Pancreas (tissue), 10 donors: ENCODE measurements at regions not wholly inside any gene's neighbourhood (a gene's known extent, or its start where the extent isn't known, plus 50 kb on each side); places are given as distances from the start of the nearest gene placed in this dataset.

Source experiments
- ATAC-seq, 4 donors: fragments of 200-7000 bp; cut with Tn5 transposase; one replicate each; pipeline versions ENCODE4 v1.8.0 to v1.9.1; 2020; ENCODE audit warnings: mild to moderate bottlenecking in 4 of 4, moderate library complexity in 4 of 4
- DNase-seq, 6 donors: peaks; one replicate each; pipeline ENCODE4 v3.0.0-alpha.2; 2020
- FAIRE-seq: peaks from 2 replicates; lab custom pipeline; 2012; peaks lifted over from hg19 to GRCh38; lab: Jason Lieb, UNC
- H3K27ac ChIP-seq, 4 donors: fragments of 200-600 bp; sonication (generic); 1 replicate in 3 of 4; 2 replicates in 1 of 4; pipeline versions ENCODE4 v1.5.0 to v1.8.0; 2020
- H3K27me3 ChIP-seq, 4 donors: fragments of 200-600 bp; one replicate each; pipeline ENCODE4 v1.8.0; 2021
- H3K36me3 ChIP-seq, 3 donors: fragments of 200-600 bp; sonication (generic) in 1 of 3; one replicate each; pipeline versions ENCODE4 v1.5.0 to v1.8.0; 2020 to 2021
- H3K4me1 ChIP-seq, 3 donors: fragments of 200-600 bp; one replicate each; pipeline ENCODE4 v1.8.0; 2021
- H3K4me3 ChIP-seq, 4 donors: fragments of 200-600 bp; sonication (generic) in 2 of 4; one replicate each; pipeline versions ENCODE4 v1.5.0 to v1.8.0; 2020 to 2021
- H3K9me3 ChIP-seq, 4 donors: fragments of 200-600 bp; one replicate each; pipeline ENCODE4 v1.8.0; 2021
- whole genome bisulfite sequencing, 2 donors: extraction: QIAGEN DNeasy Blood & Tissue Kit; methylation state at CpG; one replicate each; pipeline ENCODE4 v1.1.7; 2013; 5-methylcytosine and 5-hydroxymethylcytosine counted together
- intact Hi-C, 3 donors: fragments of 100-400 bp; cut with DNase I; formaldehyde crosslinking; loops; one replicate each; pipeline versions ENCODE4 v1.11.1 to v1.14.2; 2022
- TF ChIP-seq, protein P1 (sequence below), 4 donors: fragments of 200-600 bp; sonication (generic) in 3 of 4; IDR thresholded peaks; one replicate each; pipeline versions ENCODE4 v1.5.0 to v1.8.0; 2021; ENCODE audit warnings: antibody characterized with exemption in 4 of 4
- donor health status: healthy with polysubstance abuse.
- donor health status: DM: no; HTN: no; CAD: no; lungs with moderate emphysema.
- donor health status: DM: no; HTN: no; CAD: no.
- donor health status: control.
- donor health status: control.
- donor health status: Bipolar disorder and iron deficiency.
- donor health status: DM: yes; HTN: yes; CAD: no.
- donor health status: DM: no; HTN: no; CAD: no.
- donor health status: DM: no; HTN: no; CAD: no.
- donor health status: DM: yes; HTN: yes; CAD: no.

GRCh38 chr4:84433633-84434222 lies 65.4 kb downstream of the NKX6-1 start:
- H3K27me3 ChIP-seq, result no peaks in the 10 kb centered on the region
- intact Hi-C loops, result no loop called here
- TF ChIP-seq, protein P1, sequence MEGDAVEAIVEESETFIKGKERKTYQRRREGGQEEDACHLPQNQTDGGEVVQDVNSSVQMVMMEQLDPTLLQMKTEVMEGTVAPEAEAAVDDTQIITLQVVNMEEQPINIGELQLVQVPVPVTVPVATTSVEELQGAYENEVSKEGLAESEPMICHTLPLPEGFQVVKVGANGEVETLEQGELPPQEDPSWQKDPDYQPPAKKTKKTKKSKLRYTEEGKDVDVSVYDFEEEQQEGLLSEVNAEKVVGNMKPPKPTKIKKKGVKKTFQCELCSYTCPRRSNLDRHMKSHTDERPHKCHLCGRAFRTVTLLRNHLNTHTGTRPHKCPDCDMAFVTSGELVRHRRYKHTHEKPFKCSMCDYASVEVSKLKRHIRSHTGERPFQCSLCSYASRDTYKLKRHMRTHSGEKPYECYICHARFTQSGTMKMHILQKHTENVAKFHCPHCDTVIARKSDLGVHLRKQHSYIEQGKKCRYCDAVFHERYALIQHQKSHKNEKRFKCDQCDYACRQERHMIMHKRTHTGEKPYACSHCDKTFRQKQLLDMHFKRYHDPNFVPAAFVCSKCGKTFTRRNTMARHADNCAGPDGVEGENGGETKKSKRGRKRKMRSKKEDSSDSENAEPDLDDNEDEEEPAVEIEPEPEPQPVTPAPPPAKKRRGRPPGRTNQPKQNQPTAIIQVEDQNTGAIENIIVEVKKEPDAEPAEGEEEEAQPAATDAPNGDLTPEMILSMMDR (IDR thresholded peaks at IDR 0.05), result no peak
- no peaks in the 10 kb centered on the region for H3K4me1 ChIP-seq
- WGBS, 2 donors, result 21 to 22% methylated on average over 6 of the region's 6 CpGs
- no peaks in the 10 kb centered on the region for H3K9me3 ChIP-seq
- DNase-seq (peak in 2 of 6 donors; percentile 13 to 14), FAIRE-seq (no peak), ATAC-seq (peak in 3 of 4 donors; percentile 49 to 71 (median 71))
- no peak overlapping the region for H3K4me3 ChIP-seq
- H3K27ac ChIP-seq, result no peak overlapping the region
- H3K36me3 ChIP-seq, result no peaks in the 10 kb centered on the region

GRCh38 chr4:84432713-84433112 lies 66.4 kb downstream of the NKX6-1 start:
- intact Hi-C loops, result no loop called here

DNA sequence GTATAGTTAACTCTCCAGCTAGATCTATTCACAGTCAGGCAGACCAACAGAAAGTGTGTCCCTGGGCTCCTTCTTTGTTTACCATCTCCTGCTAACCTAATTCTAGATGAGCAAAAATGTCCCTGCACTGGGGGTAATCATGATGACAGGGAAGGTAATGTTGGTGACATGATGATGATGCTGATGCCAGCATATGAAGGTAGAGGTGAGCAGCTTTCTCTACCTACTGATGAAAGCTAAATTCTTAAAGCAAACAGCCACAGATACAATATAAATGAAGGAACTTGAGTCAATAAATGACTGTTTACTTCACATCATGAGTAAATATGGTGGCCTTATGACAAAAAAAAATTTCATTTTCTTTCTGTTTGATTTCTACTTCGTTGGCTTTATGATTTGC lies 78.5 kb downstream of the NKX6-1 start:
- FAIRE-seq (no peak), DNase-seq (no peak), ATAC-seq (peak in 2 of 4 donors; percentile 59 to 70)
- H3K27me3 ChIP-seq, result no peaks in the 10 kb centered on the region
- no peak overlapping the region for H3K27ac ChIP-seq
- no peaks in the 10 kb centered on the region for H3K4me1 ChIP-seq
- WGBS, 2 donors, result 19 to 24% methylated on average over 1 of the region's 1 CpG
- no peaks in the 10 kb centered on the region for H3K9me3 ChIP-seq
- TF ChIP-seq, protein P1 (IDR thresholded peaks at IDR 0.05), result no peak
- intact Hi-C loops, result no loop called here
- H3K36me3 ChIP-seq, result no peaks in the 10 kb centered on the region
- H3K4me3 ChIP-seq, result no peak overlapping the region

More at GRCh38 chr4:84432713-84433112, 66.4 kb downstream of the NKX6-1 start:
- Histone ChIP-seq H3K27ac (no peak overlapping the region), H3K9me3 (no peaks in the 10 kb centered on the region), H3K4me1 (no peaks in the 10 kb centered on the region), H3K27me3 (no peaks in the 10 kb centered on the region), H3K4me3 (no peak overlapping the region), H3K36me3 (no peaks in the 10 kb centered on the region)
- TF ChIP-seq, protein P1 (IDR thresholded peaks at IDR 0.05), result no peak
- DNase-seq (no peak), FAIRE-seq (no peak), ATAC-seq (no peak)

DNA sequence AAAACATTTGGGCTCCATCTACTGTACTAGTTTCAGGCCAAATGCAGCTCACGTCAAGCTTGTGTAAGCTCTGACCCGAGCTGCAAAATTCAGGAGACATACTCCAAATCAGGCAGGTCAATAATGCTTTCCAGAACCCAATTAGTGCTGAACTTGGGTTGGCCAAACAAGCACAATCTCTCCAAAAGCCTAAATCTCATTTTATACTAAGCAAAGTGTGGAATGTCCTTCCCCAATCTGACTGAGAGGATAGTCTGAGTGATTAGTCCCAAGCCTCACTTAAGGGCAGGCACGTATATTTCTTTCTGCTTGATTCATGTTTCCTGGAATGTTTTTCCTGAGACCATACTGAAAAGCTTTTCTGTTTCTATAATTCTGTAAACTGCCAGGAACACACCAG lies 79.9 kb downstream of the NKX6-1 start:
- TF ChIP-seq, protein P1 (IDR thresholded peaks at IDR 0.05), result no peak
- Histone ChIP-seq H3K27me3 (no peaks in the 10 kb centered on the region), H3K9me3 (no peaks in the 10 kb centered on the region), H3K36me3 (no peaks in the 10 kb centered on the region), H3K27ac (no peak overlapping the region), H3K4me1 (no peaks in the 10 kb centered on the region), H3K4me3 (no peak overlapping the region)
- intact Hi-C loops, result no loop called here
- DNase-seq (no peak), FAIRE-seq (no peak), ATAC-seq (no peak)
- WGBS, 2 donors, result 67 to 80% methylated on average over 3 of the region's 3 CpGs

DNA sequence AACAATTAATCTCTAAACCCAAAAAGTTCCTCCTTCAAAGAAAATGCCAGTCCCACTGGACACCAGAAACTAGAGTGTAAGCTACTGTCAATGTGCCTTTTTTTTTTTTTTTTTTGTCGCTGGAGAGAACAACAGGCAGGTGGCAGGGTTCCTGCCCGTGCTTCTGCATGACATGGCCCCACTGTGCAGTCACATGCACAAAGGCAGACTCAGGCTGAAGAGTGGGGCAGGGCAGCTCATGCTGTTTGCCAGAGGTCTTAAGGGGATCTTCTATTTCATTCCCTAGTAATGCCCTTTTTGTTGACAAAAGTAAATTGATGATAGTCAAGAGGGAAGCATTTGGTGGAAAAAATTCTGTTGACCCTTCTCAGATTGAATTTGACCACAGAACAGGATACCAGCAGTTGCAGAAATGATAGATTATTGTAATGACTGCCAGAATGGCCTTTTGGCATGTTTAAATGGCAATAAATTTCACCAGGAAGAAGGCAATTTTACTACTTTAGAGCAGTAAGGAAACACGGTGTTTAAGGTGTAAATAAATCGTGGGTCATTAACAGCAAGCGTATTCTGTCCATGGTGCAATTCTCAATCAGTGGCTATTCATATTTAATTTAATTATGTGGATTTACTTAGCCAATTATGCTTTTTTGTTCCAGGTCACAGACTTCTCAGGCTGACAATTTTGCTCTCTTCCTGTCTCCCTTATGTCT lies 80.9 kb downstream of the NKX6-1 start:
- Histone ChIP-seq H3K27me3 (no peaks in the 10 kb centered on the region), H3K9me3 (no peaks in the 10 kb centered on the region), H3K27ac (no peak overlapping the region), H3K36me3 (no peaks in the 10 kb centered on the region), H3K4me1 (no peaks in the 10 kb centered on the region), H3K4me3 (no peak overlapping the region)
- WGBS, 2 donors, result 30 to 34% methylated on average over 5 of the region's 5 CpGs
- ATAC-seq (peak in 3 of 4 donors; percentile 78 to 88 (median 81)), DNase-seq (peak in 2 of 6 donors; percentile 10 to 15), FAIRE-seq (no peak)
- intact Hi-C loops, result no loop called here
- TF ChIP-seq, protein P1 (IDR thresholded peaks at IDR 0.05), result no peak
